ENCODE measurements at regions not wholly inside any gene's neighbourhood (a gene's known extent, or its start where the extent isn't known, plus 50 kb on each side); places are given as distances from the start of the nearest gene placed in this dataset.

DNA sequence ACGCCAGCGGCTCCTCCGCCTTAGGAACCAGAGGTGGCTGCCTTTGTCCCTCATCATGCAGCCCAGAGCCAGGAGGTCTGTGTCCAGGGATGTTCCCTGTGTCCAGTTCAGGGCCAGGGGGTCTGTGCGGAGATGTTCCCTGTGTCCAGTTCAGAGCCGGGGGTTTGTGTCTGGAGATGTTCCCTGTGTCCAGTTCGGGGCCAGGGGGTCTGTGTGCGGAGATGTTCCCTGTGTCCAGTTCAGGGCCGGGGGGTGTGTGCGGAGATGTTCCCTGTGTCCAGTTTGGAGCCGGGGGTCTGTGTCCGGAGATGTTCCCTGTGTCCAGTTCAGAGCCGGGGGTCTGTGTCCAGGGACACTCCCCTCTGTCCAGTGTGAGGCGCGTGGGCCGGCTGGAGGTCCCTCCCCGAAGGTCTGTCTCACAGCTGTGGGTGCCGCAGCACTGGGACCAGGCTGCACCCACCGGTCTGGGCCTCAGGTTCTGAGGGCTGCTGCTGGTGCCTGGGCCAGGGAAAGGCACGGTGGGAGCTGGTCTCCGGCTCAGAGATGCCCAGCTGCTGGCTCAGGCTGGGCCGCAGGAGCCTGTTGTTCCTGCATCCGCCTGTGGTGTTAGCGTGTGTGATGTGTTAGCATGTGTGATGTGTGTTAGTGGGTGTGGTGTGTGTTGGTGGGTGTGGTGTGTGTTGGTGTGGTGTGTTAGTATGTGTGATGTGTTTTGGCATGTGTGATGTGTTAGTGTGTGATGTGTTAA is 67.9 kb upstream of the CFAP46 start:
- no peak for TF ChIP-seq EZH2 (IDR thresholded peaks at IDR 0.05; ENCODE audit: insufficient read depth, low read length)
- TF ChIP-seq, protein P1, sequence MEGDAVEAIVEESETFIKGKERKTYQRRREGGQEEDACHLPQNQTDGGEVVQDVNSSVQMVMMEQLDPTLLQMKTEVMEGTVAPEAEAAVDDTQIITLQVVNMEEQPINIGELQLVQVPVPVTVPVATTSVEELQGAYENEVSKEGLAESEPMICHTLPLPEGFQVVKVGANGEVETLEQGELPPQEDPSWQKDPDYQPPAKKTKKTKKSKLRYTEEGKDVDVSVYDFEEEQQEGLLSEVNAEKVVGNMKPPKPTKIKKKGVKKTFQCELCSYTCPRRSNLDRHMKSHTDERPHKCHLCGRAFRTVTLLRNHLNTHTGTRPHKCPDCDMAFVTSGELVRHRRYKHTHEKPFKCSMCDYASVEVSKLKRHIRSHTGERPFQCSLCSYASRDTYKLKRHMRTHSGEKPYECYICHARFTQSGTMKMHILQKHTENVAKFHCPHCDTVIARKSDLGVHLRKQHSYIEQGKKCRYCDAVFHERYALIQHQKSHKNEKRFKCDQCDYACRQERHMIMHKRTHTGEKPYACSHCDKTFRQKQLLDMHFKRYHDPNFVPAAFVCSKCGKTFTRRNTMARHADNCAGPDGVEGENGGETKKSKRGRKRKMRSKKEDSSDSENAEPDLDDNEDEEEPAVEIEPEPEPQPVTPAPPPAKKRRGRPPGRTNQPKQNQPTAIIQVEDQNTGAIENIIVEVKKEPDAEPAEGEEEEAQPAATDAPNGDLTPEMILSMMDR (IDR thresholded peaks at IDR 0.05; ENCODE audit: insufficient read depth, low read depth, low read length): no peak

Data from astrocyte (in vitro differentiated cells and primary cell).